SK-N-SH (cell line): ENCODE measurements at regions not wholly inside any gene's neighbourhood (a gene's known extent, or its start where the extent isn't known, plus 50 kb on each side); places are given as distances from the start of the nearest gene placed in this dataset.

Source experiments
- CTCF ChIA-PET: fragments of 300-600, 350-600 bp; formaldehyde crosslinking; extraction: SDS; loops from one replicate; lab custom pipeline; 2021; lab: Yijun Ruan, JAX
- POLR2A ChIA-PET: fragments of 350-600 bp; sonication (Branson Sonifier 250); formaldehyde crosslinking; extraction: SDS; loops from one replicate; lab custom pipeline; 2020; ENCODE audit warnings: antibody characterized with exemption, inconsistent platforms; lab: Yijun Ruan, JAX
- DNase-seq: peaks from one replicate; pipeline ENCODE4 v3.0.0; 2012
- H2AFZ ChIP-seq: fragments of 200-600 bp; sonication (generic); 2 replicates; pipeline ENCODE4 v1.8.1; 2016; ENCODE audit warnings: antibody characterized with exemption, mild to moderate bottlenecking, low read depth
- H3F3A ChIP-seq: fragments of 200-600 bp; sonication (generic); replicated peaks from 2 replicates; pipeline ENCODE3; 2016; ENCODE audit warnings: antibody characterized with exemption, mild to moderate bottlenecking; ENCODE audit not compliant: insufficient read depth
- H3K27ac ChIP-seq, 2 experiments: fragments of 200-500 bp in 1 of 2; fragments of 200-600 bp in 1 of 2; sonication (Bioruptor generic) in 1 of 2; sonication (generic), shearing (Covaris generic) in 1 of 2; 2 replicates each; pipeline versions ENCODE4 v1.5.1 to v1.6.1; 2014 to 2016; ENCODE audit warnings: low read depth in 2 of 2, inconsistent platforms in 1 of 2, low read length in 1 of 2, mild to moderate bottlenecking in 1 of 2, mixed read lengths in 1 of 2
- H3K27me3 ChIP-seq: fragments of 200-600 bp; sonication (generic), shearing (Covaris generic); 2 replicates; pipeline ENCODE4 v1.6.1; 2016; ENCODE audit warnings: mixed run types; ENCODE audit not compliant: insufficient read depth
- H3K36me3 ChIP-seq, 2 experiments: fragments of 200-500 bp in 1 of 2; fragments of 200-600 bp in 1 of 2; sonication (Bioruptor generic) in 1 of 2; sonication (generic) in 1 of 2; replicated peaks in 1 of 2; 2 replicates each; pipeline versions ENCODE3 to v1.5.1; 2014 to 2016; ENCODE audit warnings: low read length in 1 of 2, mild to moderate bottlenecking in 1 of 2; ENCODE audit not compliant: insufficient read depth in 2 of 2, control insufficient read depth in 1 of 2
- H3K4me1 ChIP-seq, 2 experiments: fragments of 200-500 bp in 1 of 2; fragments of 200-600 bp in 1 of 2; sonication (Bioruptor generic) in 1 of 2; sonication (generic), shearing (Covaris generic) in 1 of 2; 2 replicates each; pipeline versions ENCODE4 v1.5.1 to v1.6.1; 2014 to 2016; ENCODE audit warnings: low read depth in 1 of 2, low read length in 1 of 2, mixed run types in 1 of 2; ENCODE audit not compliant: insufficient read depth in 2 of 2, control insufficient read depth in 1 of 2
- H3K4me2 ChIP-seq: fragments of 200-600 bp; sonication (generic), shearing (Covaris generic); 2 replicates; pipeline ENCODE4 v1.6.1; 2017; ENCODE audit warnings: mixed run types
- H3K4me3 ChIP-seq, 2 experiments: fragments of 200-500 bp in 1 of 2; fragments of 200-600 bp in 1 of 2; sonication (Bioruptor generic) in 1 of 2; sonication (generic), shearing (Covaris generic) in 1 of 2; 2 replicates each; pipeline versions ENCODE4 v1.5.1 to v1.8.1; 2014 to 2016; ENCODE audit warnings: low read depth in 2 of 2, inconsistent platforms in 1 of 2, low read length in 1 of 2, mild to moderate bottlenecking in 1 of 2, mixed read lengths in 1 of 2, moderate library complexity in 1 of 2
- H3K79me2 ChIP-seq: fragments of 200-600 bp; sonication (generic); 2 replicates; pipeline ENCODE4 v1.8.1; 2017; ENCODE audit warnings: mild to moderate bottlenecking; ENCODE audit not compliant: insufficient read depth
- H3K9ac ChIP-seq: fragments of 200-600 bp; sonication (generic); 2 replicates; pipeline ENCODE4 v1.6.1; 2017; ENCODE audit warnings: mixed run types
- H3K9me2 ChIP-seq: fragments of 200-600 bp; sonication (generic); 2 replicates; pipeline ENCODE4 v1.6.1; 2017; ENCODE audit warnings: mixed run types
- H3K9me3 ChIP-seq: fragments of 200-600 bp; sonication (generic); 2 replicates; pipeline ENCODE4 v1.6.1; 2017; ENCODE audit warnings: mixed run types, mild to moderate bottlenecking, moderate library complexity
- H4K20me1 ChIP-seq: fragments of 200-600 bp; sonication (generic); 2 replicates; pipeline ENCODE4 v1.6.1; 2017; ENCODE audit warnings: mild to moderate bottlenecking, mixed run types; ENCODE audit not compliant: insufficient read depth
- CHD2 ChIP-seq: fragments of 150-350 bp; IDR thresholded peaks from 2 replicates; pipeline ENCODE4 v1.6.1; 2018; ENCODE audit warnings: low read length; ENCODE audit not compliant: partially characterized antibody
- EP300 ChIP-seq, 2 experiments: IDR thresholded peaks; 2 replicates each; pipeline versions ENCODE4 v1.4.0 to v1.6.1; 2012; ENCODE audit warnings: borderline replicate concordance in 1 of 2, low read depth in 1 of 2, low read length in 1 of 2
- EZH2phosphoT487 ChIP-seq: fragments of 200-600 bp; sonication (generic); IDR thresholded peaks from 2 replicates; pipeline ENCODE4 v1.6.1; 2017; ENCODE audit warnings: low read depth, mixed run types, mild to moderate bottlenecking, antibody characterized with exemption, moderate library complexity, borderline replicate concordance
- FOSL2 ChIP-seq: IDR thresholded peaks from 2 replicates; pipeline ENCODE4 v1.4.0; 2012; ENCODE audit warnings: low read depth, mild to moderate bottlenecking, moderate library complexity, borderline replicate concordance
- FOXM1 ChIP-seq: IDR thresholded peaks from 2 replicates; pipeline ENCODE4 v1.4.0; 2012; ENCODE audit warnings: low read depth, mild to moderate bottlenecking
- GABPA ChIP-seq: IDR thresholded peaks from 2 replicates; pipeline ENCODE4 v1.4.0; 2012; ENCODE audit warnings: low read depth, mild to moderate bottlenecking
- GATA2 ChIP-seq: sonication (generic); formaldehyde crosslinking; IDR thresholded peaks from 2 replicates; pipeline ENCODE4 v1.5.0; 2020; ENCODE audit warnings: mild to moderate bottlenecking, missing genetic modification reagents
- JUND ChIP-seq: IDR thresholded peaks from 2 replicates; pipeline ENCODE4 v1.4.0; 2012
- POLR2AphosphoS5 ChIP-seq: IDR thresholded peaks from 2 replicates; pipeline ENCODE4 v1.6.1; 2012; ENCODE audit warnings: low read depth, low read length
- RAD21 ChIP-seq: IDR thresholded peaks from 2 replicates; pipeline ENCODE4 v1.6.1; 2012; ENCODE audit warnings: mild to moderate bottlenecking, low read length
- RCOR1 ChIP-seq: fragments of 150-350 bp; IDR thresholded peaks from 2 replicates; pipeline ENCODE4 v1.6.1; 2017; ENCODE audit warnings: antibody characterized with exemption, low read length
- RXRA ChIP-seq: IDR thresholded peaks from 2 replicates; pipeline ENCODE4 v1.4.0; 2012; ENCODE audit warnings: low read depth, mild to moderate bottlenecking, borderline replicate concordance
- SIN3A ChIP-seq: IDR thresholded peaks from 2 replicates; pipeline ENCODE4 v1.6.1; 2012; ENCODE audit warnings: low read depth, mild to moderate bottlenecking, low read length, moderate library complexity, borderline replicate concordance
- SMC3 ChIP-seq: IDR thresholded peaks from 2 replicates; pipeline ENCODE4 v1.6.1; 2012; ENCODE audit warnings: low read depth, low read length, improper control_type of control experiment
- TCF12 ChIP-seq: IDR thresholded peaks from 2 replicates; pipeline ENCODE4 v1.4.0; 2012
- WGBS: methylation state at CpG from one replicate; pipeline ENCODE4 v1.1.6; 2017; ENCODE audit warnings: low lambda C conversion rate; 5-methylcytosine and 5-hydroxymethylcytosine counted together
- TF ChIP-seq, protein P1 (sequence below): fragments of 150-350 bp; IDR thresholded peaks from 2 replicates; pipeline ENCODE4 v1.6.1; 2017; ENCODE audit warnings: antibody characterized with exemption, low read length, low read depth, borderline replicate concordance
- TF ChIP-seq, protein P2 (sequence below): fragments of 150-350 bp; IDR thresholded peaks from 2 replicates; pipeline ENCODE4 v1.6.1; 2016; ENCODE audit warnings: mild to moderate bottlenecking, low read depth, low read length
- TF ChIP-seq, protein P3 (sequence below): fragments of 200-600 bp; sonication (generic); IDR thresholded peaks from 2 replicates; pipeline ENCODE4 v1.6.1; 2017; ENCODE audit warnings: antibody characterized with exemption, mild to moderate bottlenecking, moderate library complexity

DNA sequence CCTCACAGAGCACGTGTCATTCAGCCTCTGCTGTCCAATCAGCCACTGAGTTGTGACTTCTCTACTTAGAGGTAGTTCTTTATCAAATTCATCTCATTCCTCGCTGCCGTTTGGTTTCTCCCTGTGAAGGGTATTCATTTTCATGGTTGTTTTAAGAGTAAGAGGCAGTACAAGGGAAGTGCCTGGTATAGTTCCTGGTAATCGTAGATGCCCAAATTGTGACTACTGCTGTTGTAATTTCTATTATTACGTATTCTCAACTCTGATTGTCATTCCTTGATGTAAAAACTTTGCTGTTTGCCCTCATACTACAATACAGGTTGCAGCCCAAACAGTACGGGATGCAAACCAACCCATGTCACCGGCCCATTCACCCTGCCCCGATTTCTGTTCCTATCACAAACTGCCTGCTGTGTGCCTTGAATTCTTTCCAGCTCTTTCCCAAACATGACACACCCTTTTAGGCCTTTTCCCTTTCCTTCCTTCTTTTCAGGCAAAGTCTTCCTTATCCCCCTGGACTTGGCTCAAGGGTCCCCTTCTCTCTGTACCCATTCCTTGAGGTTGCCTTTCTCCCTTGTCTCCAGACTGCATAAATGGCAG, 93.0 kb downstream of the SLC25A47 start:
- no peaks in the 10 kb centered on the region for H3K9me3 ChIP-seq
- no peak overlapping the region for H3K9ac ChIP-seq
- 78% methylated on average over 8 of the region's 8 CpGs for WGBS
- H3K36me3 ChIP-seq, result no peaks in the 10 kb centered on the region
- H2AFZ ChIP-seq, result no peak overlapping the region
- H4K20me1 ChIP-seq, result 0 out of 2 replicates have a peak, but pooled peaks cover 3% of the 10 kb centered on the region
- no peak for DNase-seq
- H3K79me2 ChIP-seq, result peaks cover 3% of the 10 kb centered on the region; the same call in 1 of the 2 replicates
- peak overlapping the region; percentile 52 to 84 for H3K27ac ChIP-seq
- no peaks in the 10 kb centered on the region for H3F3A ChIP-seq
- no peaks in the 10 kb centered on the region for H3K9me2 ChIP-seq
- peaks cover 5 to 41% of the 10 kb centered on the region in 2 experiments for H3K4me1 ChIP-seq
- H3K4me3 ChIP-seq, result no peak overlapping the region
- 0 out of 2 replicates have a peak overlapping the region, but pooled peaks have one; percentile 53 for H3K4me2 ChIP-seq
- CTCF ChIA-PET, result interaction anchor here (0.9 to 16.1 kb wide), 9 partner anchors 9 to 821 kb away, joined by 3 to 310 read pairs (median 15); no protein-coding TSS in a partner anchor
- no peak for TF ChIP-seq GATA2
- TF ChIP-seq POLR2AphosphoS5, result no peak
- TF ChIP-seq, protein P1, sequence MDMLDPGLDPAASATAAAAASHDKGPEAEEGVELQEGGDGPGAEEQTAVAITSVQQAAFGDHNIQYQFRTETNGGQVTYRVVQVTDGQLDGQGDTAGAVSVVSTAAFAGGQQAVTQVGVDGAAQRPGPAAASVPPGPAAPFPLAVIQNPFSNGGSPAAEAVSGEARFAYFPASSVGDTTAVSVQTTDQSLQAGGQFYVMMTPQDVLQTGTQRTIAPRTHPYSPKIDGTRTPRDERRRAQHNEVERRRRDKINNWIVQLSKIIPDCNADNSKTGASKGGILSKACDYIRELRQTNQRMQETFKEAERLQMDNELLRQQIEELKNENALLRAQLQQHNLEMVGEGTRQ, result no peak
- TF ChIP-seq GABPA, result no peak
- POLR2A ChIA-PET, result interaction anchor here (1.5 kb wide), 1 partner anchor 313 kb away, joined by 3 read pairs; no protein-coding TSS in a partner anchor
- H3K27me3 ChIP-seq, result no peaks in the 10 kb centered on the region

DNA sequence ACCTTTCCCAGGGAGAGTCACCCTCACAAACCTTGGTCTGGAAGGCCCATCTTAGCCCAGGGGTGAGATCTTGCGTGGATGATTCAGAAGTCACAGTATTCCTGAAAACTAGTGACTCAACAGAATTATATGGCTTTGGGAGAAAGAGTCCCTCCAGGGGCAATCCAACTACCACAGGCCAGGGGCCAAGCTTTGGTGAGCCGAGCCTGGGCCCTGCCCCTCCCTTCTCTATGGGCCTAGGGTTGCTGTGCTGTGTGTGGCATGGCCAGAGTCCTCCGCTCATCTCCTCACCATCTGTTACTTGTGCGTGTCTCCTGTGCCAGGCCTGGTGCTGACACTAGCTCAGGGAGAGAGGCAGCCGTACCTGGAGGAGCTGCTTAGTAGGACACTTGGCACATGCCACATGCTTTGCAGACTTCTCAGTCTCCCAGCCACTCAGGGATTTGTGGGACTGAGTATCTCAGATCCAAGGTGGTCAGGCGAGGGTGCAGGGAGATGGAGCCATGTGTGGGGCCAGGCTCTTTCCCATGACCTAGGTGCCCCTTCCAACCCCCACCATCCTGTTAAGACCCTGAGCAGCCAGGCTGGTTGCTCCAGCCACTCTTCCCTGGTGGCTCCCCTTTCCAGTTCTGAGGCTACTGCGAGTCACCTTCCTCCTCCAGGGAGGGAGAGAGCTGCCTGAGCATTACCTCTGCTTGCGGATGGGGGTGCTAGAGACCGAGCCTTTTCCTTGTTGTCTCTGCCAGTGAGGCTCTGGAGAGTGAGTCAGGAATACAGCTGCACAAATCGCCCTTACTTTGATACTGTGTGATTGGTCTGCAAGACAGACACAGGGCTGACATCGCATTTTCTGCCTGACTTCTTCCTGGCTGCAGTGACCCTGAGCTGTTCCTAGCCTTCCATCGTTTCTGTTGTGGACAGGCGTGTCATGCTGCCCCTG, 94.1 kb downstream of the SLC25A47 start:
- H3K9me3 ChIP-seq, result no peaks in the 10 kb centered on the region
- peak; percentile 85 for DNase-seq
- H3K4me1 ChIP-seq, result peaks cover 6 to 50% of the 10 kb centered on the region in 2 experiments
- TF ChIP-seq TCF12 (peak; percentile 23; the same call in 1 of the 2 replicates), FOSL2 (peak; percentile 55; the same call in 1 of the 2 replicates), SMC3 (peak; percentile 85), JUND (peak; percentile 35; the same call in 1 of the 2 replicates), SIN3A (peak; percentile 50; the same call in 1 of the 2 replicates), RCOR1 (peak; percentile 69; the same call in 1 of the 2 replicates), CHD2 (peak; percentile 73), RXRA (no peak), EP300 (IDR thresholded peaks at IDR 0.05; ENCODE audit: borderline replicate concordance in 1 of 2, low read depth in 1 of 2, low read length in 1 of 2) (peak in 1 of 2 experiments; percentile 49; a peak in 1 of 4 replicates), EZH2phosphoT487 (no peak), FOXM1 (no peak), RAD21 (peak; percentile 98)
- TF ChIP-seq, protein P2, sequence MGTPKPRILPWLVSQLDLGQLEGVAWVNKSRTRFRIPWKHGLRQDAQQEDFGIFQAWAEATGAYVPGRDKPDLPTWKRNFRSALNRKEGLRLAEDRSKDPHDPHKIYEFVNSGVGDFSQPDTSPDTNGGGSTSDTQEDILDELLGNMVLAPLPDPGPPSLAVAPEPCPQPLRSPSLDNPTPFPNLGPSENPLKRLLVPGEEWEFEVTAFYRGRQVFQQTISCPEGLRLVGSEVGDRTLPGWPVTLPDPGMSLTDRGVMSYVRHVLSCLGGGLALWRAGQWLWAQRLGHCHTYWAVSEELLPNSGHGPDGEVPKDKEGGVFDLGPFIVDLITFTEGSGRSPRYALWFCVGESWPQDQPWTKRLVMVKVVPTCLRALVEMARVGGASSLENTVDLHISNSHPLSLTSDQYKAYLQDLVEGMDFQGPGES, result no peak
- TF ChIP-seq, protein P3, sequence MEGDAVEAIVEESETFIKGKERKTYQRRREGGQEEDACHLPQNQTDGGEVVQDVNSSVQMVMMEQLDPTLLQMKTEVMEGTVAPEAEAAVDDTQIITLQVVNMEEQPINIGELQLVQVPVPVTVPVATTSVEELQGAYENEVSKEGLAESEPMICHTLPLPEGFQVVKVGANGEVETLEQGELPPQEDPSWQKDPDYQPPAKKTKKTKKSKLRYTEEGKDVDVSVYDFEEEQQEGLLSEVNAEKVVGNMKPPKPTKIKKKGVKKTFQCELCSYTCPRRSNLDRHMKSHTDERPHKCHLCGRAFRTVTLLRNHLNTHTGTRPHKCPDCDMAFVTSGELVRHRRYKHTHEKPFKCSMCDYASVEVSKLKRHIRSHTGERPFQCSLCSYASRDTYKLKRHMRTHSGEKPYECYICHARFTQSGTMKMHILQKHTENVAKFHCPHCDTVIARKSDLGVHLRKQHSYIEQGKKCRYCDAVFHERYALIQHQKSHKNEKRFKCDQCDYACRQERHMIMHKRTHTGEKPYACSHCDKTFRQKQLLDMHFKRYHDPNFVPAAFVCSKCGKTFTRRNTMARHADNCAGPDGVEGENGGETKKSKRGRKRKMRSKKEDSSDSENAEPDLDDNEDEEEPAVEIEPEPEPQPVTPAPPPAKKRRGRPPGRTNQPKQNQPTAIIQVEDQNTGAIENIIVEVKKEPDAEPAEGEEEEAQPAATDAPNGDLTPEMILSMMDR, result peak; percentile 88
- TF ChIP-seq, all 33 proteins: peak for 10
- H3K27me3 ChIP-seq, result no peaks in the 10 kb centered on the region
- POLR2A ChIA-PET, result interaction anchor here (0.6 to 2.3 kb wide), 20 partner anchors 8 to 1148 kb away, joined by 3 to 24 read pairs (median 4); no protein-coding TSS in a partner anchor
- CTCF ChIA-PET, result interaction anchor here (0.6 to 16.1 kb wide), 56 partner anchors 8 to 1240 kb away, joined by 3 to 310 read pairs (median 4); partner anchors contain the start of gene RTL1
- H3K27ac ChIP-seq, result peak overlapping the region; percentile 52 to 84
- H4K20me1 ChIP-seq, result 0 out of 2 replicates have a peak, but pooled peaks cover 3% of the 10 kb centered on the region
- peak overlapping the region; percentile 53; the same call in 1 of the 2 replicates for H3K4me2 ChIP-seq
- 30% methylated on average over 12 of the region's 13 CpGs for WGBS
- H3K9ac ChIP-seq, result no peak overlapping the region
- H3K79me2 ChIP-seq, result peaks cover 3% of the 10 kb centered on the region; the same call in 1 of the 2 replicates
- H3K4me3 ChIP-seq, result no peak overlapping the region; a peak in 1 of 4 replicates
- H3F3A ChIP-seq, result no peaks in the 10 kb centered on the region
- H3K9me2 ChIP-seq, result no peaks in the 10 kb centered on the region
- no peaks in the 10 kb centered on the region for H3K36me3 ChIP-seq
- H2AFZ ChIP-seq, result no peak overlapping the region
